ENCODE measurements at regions not wholly inside any gene's neighbourhood (a gene's known extent, or its start where the extent isn't known, plus 50 kb on each side); places are given as distances from the start of the nearest gene placed in this dataset.

DNA sequence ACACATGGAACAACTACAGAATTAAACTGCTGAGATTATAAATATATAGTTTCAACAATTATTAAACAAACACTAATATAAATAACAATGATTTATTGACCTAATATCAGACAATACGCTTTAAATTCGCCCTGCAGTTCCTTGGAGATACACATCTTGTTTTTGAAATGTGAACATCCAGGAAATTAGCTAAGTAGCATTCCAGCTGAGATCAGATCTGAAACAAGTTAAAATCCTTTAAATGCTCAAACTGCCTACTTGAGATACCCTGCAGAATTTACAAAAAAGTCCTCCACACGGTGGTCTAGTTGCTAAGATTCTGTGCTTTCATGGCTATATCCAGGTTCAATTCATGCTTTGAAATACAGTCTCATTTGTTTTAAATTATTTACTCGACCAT is 101.4 kb upstream of the OLFM3 start:
- Histone ChIP-seq H3K4me3 (ENCODE audit: low read depth, low read length, poor library complexity, severe bottlenecking) (no peak overlapping the region), H2AFZ (ENCODE audit: low read length) (no peak overlapping the region), H3K36me3 (ENCODE audit: insufficient read depth, low read length) (no peaks in the 10 kb centered on the region), H3K4me2 (ENCODE audit: low read length) (no peak overlapping the region), H4K20me1 (ENCODE audit: insufficient read depth, low read length) (no peaks in the 10 kb centered on the region), H3K27ac (ENCODE audit: low read depth, low read length, poor library complexity, severe bottlenecking) (no peak overlapping the region), H3K9me3 (ENCODE audit: low read length) (no peaks in the 10 kb centered on the region), H3K9me2 (ENCODE audit: insufficient read depth, low read length) (no peaks in the 10 kb centered on the region), H3K4me1 (ENCODE audit: insufficient read depth, low read length, poor library complexity, severe bottlenecking) (no peaks in the 10 kb centered on the region), H3K79me2 (ENCODE audit: insufficient read depth, low read depth, low read length) (no peaks in the 10 kb centered on the region)
- CTCF ChIA-PET (ENCODE audit: unreplicated experiment) = no interaction called here
- intact Hi-C loops (cut with micrococcal nuclease; ENCODE audit: unreplicated experiment) = no loop called here
- POLR2A ChIA-PET = interaction anchor here (0.5 to 0.7 kb wide), 2 partner anchors 92 to 330 kb away, joined by 3 read pairs; no protein-coding TSS in a partner anchor
- no peak for TF ChIP-seq CTCF (conservative IDR thresholded peaks at IDR 0.05; ENCODE audit: low read length)
- TF ChIP-seq EZH2phosphoT487 (IDR thresholded peaks at IDR 0.05; ENCODE audit: borderline replicate concordance, low read depth, low read length) = no peak
- BruUV-seq (replicated peaks) = no TSS peak
- DNase-seq (ENCODE audit: low spot score) = no peak

GRCh38 chr1:102097451-102097850 is 100.7 kb upstream of the OLFM3 start:
- Histone ChIP-seq H3K36me3 (ENCODE audit: insufficient read depth, low read length) (no peaks in the 10 kb centered on the region), H4K20me1 (ENCODE audit: insufficient read depth, low read length) (no peaks in the 10 kb centered on the region), H2AFZ (ENCODE audit: low read length) (no peak overlapping the region), H3K4me3 (ENCODE audit: low read depth, low read length, poor library complexity, severe bottlenecking) (no peak overlapping the region), H3K27ac (ENCODE audit: low read depth, low read length, poor library complexity, severe bottlenecking) (no peak overlapping the region), H3K9me2 (ENCODE audit: insufficient read depth, low read length) (no peaks in the 10 kb centered on the region), H3K4me1 (ENCODE audit: insufficient read depth, low read length, poor library complexity, severe bottlenecking) (no peaks in the 10 kb centered on the region), H3K79me2 (ENCODE audit: insufficient read depth, low read depth, low read length) (no peaks in the 10 kb centered on the region), H3K4me2 (ENCODE audit: low read length) (no peak overlapping the region), H3K9me3 (ENCODE audit: low read length) (no peaks in the 10 kb centered on the region)
- BruUV-seq (replicated peaks) = no TSS peak
- no peak for TF ChIP-seq CTCF (conservative IDR thresholded peaks at IDR 0.05; ENCODE audit: low read length)
- no peak for TF ChIP-seq EZH2phosphoT487 (IDR thresholded peaks at IDR 0.05; ENCODE audit: borderline replicate concordance, low read depth, low read length)
- ChIA-PET POLR2A (interaction anchor here (0.7 kb wide), 1 partner anchor 330 kb away, joined by 3 read pairs; no protein-coding TSS in a partner anchor), CTCF (ENCODE audit: unreplicated experiment) (no interaction called here)
- intact Hi-C loops (cut with micrococcal nuclease; ENCODE audit: unreplicated experiment) = no loop called here
- no peak for DNase-seq (ENCODE audit: low spot score)

GRCh38 chr1:102096162-102096561 is 99.4 kb upstream of the OLFM3 start:
- H3K27ac ChIP-seq (ENCODE audit: low read depth, low read length, poor library complexity, severe bottlenecking) = no peak overlapping the region
- no peaks in the 10 kb centered on the region for H3K79me2 ChIP-seq (ENCODE audit: insufficient read depth, low read depth, low read length)
- intact Hi-C loops (cut with micrococcal nuclease; ENCODE audit: unreplicated experiment) = no loop called here
- ChIA-PET CTCF (ENCODE audit: unreplicated experiment) (no interaction called here), POLR2A (interaction anchor here (0.6 to 0.9 kb wide), 4 partner anchors 28 to 1447 kb away, joined by 3 to 4 read pairs (median 3); no protein-coding TSS in a partner anchor)
- no peak overlapping the region for H3K4me2 ChIP-seq (ENCODE audit: low read length)
- no peaks in the 10 kb centered on the region for H4K20me1 ChIP-seq (ENCODE audit: insufficient read depth, low read length)
- no TSS peak for BruUV-seq (replicated peaks)
- no peaks in the 10 kb centered on the region for H3K9me2 ChIP-seq (ENCODE audit: insufficient read depth, low read length)
- no peaks in the 10 kb centered on the region for H3K9me3 ChIP-seq (ENCODE audit: low read length)
- H3K4me1 ChIP-seq (ENCODE audit: insufficient read depth, low read length, poor library complexity, severe bottlenecking) = no peaks in the 10 kb centered on the region
- no peak overlapping the region for H3K4me3 ChIP-seq (ENCODE audit: low read depth, low read length, poor library complexity, severe bottlenecking)
- TF ChIP-seq CTCF (conservative IDR thresholded peaks at IDR 0.05; ENCODE audit: low read length) = no peak
- TF ChIP-seq EZH2phosphoT487 (IDR thresholded peaks at IDR 0.05; ENCODE audit: borderline replicate concordance, low read depth, low read length) = no peak
- H3K36me3 ChIP-seq (ENCODE audit: insufficient read depth, low read length) = no peaks in the 10 kb centered on the region
- DNase-seq (ENCODE audit: low spot score) = no peak
- H2AFZ ChIP-seq (ENCODE audit: low read length) = no peak overlapping the region

Data from OCI-LY7 (cell line).